ENCODE measurements at regions not wholly inside any gene's neighbourhood (a gene's known extent, or its start where the extent isn't known, plus 50 kb on each side); places are given as distances from the start of the nearest gene placed in this dataset.

- Histone ChIP-seq H3K9ac (ENCODE audit: extremely low read depth, low read length, poor library complexity, severe bottlenecking) (no peak overlapping the region), H3K4me1 (ENCODE audit: control insufficient read depth, insufficient read depth, low read length) (no peaks in the 10 kb centered on the region), H3K9me3 (ENCODE audit: control insufficient read depth, low read length) (no peaks in the 10 kb centered on the region), H3K27me3 (ENCODE audit: control insufficient read depth, insufficient read depth, low read length, poor library complexity, severe bottlenecking) (no peaks in the 10 kb centered on the region), H3K36me3 (ENCODE audit: control insufficient read depth, insufficient read depth, low read length) (no peaks in the 10 kb centered on the region), H3K4me3 (ENCODE audit: low read length) (no peak overlapping the region), H3K27ac (ENCODE audit: low read depth, low read length) (no peak overlapping the region)
- H3K27ac Mint-ChIP-seq, result no peak overlapping the region
- no peak overlapping the region for H3K4me3 Mint-ChIP-seq
- DNase-seq, result no peak
- no peaks in the 10 kb centered on the region for H3K4me1 Mint-ChIP-seq
- TF ChIP-seq CTCF (conservative IDR thresholded peaks at IDR 0.05), result no peak
- peaks cover 28% of the 10 kb centered on the region for H3K9me3 Mint-ChIP-seq
- H3K36me3 Mint-ChIP-seq (ENCODE audit: low read depth), result peaks cover 7% of the 10 kb centered on the region
- no peaks in the 10 kb centered on the region for H3K27me3 Mint-ChIP-seq (ENCODE audit: insufficient read depth)
Measured at GRCh38 chr16:65355706-65356105, 233.8 kb upstream of the CDH11 start.

GRCh38 chr16:65353183-65353582 lies 231.3 kb upstream of the CDH11 start:
- Mint-ChIP-seq H3K27ac (no peak overlapping the region), H3K4me3 (no peak overlapping the region), H3K36me3 (ENCODE audit: low read depth) (peaks cover 7% of the 10 kb centered on the region), H3K27me3 (ENCODE audit: insufficient read depth) (no peaks in the 10 kb centered on the region), H3K4me1 (no peaks in the 10 kb centered on the region), H3K9me3 (peaks cover 26% of the 10 kb centered on the region)
- no peak for TF ChIP-seq CTCF (conservative IDR thresholded peaks at IDR 0.05)
- no peak overlapping the region for H3K27ac ChIP-seq (ENCODE audit: low read depth, low read length)
- H3K9ac ChIP-seq (ENCODE audit: extremely low read depth, low read length, poor library complexity, severe bottlenecking), result no peak overlapping the region
- no peak for DNase-seq
- no peaks in the 10 kb centered on the region for H3K27me3 ChIP-seq (ENCODE audit: control insufficient read depth, insufficient read depth, low read length, poor library complexity, severe bottlenecking)
- no peak overlapping the region for H3K4me3 ChIP-seq (ENCODE audit: low read length)
- H3K4me1 ChIP-seq (ENCODE audit: control insufficient read depth, insufficient read depth, low read length), result no peaks in the 10 kb centered on the region
- no peaks in the 10 kb centered on the region for H3K36me3 ChIP-seq (ENCODE audit: control insufficient read depth, insufficient read depth, low read length)
- no peaks in the 10 kb centered on the region for H3K9me3 ChIP-seq (ENCODE audit: control insufficient read depth, low read length)
- WGBS, 2 experiments (ENCODE audit: insufficient coverage in 1 of 2, insufficient read length in 1 of 2), result 100% methylated on average over 1 of the region's 1 CpG; no CpG with 5 or more reads in 1 of the 2 experiments

DNA sequence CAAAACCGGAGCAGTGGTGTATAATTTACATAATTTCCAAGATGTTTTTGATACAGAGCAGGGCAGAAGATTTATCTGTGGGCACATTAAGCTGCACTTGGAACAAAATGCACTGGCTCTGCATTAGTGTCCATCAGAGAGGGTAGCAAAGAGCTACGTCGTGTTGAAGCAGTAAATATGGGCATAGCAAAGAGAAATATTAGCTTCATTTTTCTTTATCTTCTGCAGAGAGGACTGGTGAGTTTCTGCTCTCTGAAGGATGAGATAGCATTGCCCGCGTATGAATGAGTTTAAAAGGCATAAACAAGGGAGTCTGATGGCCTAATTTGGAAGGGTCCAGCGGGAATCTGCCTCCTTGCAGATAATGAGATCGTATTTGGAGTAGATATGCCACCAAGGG lies 227.8 kb upstream of the CDH11 start:
- Histone ChIP-seq H3K9ac (ENCODE audit: extremely low read depth, low read length, poor library complexity, severe bottlenecking) (no peak overlapping the region), H3K36me3 (ENCODE audit: control insufficient read depth, insufficient read depth, low read length) (no peaks in the 10 kb centered on the region), H3K27me3 (ENCODE audit: control insufficient read depth, insufficient read depth, low read length, poor library complexity, severe bottlenecking) (no peaks in the 10 kb centered on the region), H3K4me3 (ENCODE audit: low read length) (no peak overlapping the region), H3K4me1 (ENCODE audit: control insufficient read depth, insufficient read depth, low read length) (no peaks in the 10 kb centered on the region), H3K27ac (ENCODE audit: low read depth, low read length) (no peak overlapping the region), H3K9me3 (ENCODE audit: control insufficient read depth, low read length) (no peaks in the 10 kb centered on the region)
- no peaks in the 10 kb centered on the region for H3K27me3 Mint-ChIP-seq (ENCODE audit: insufficient read depth)
- H3K4me1 Mint-ChIP-seq, result no peaks in the 10 kb centered on the region
- no peak for TF ChIP-seq CTCF (conservative IDR thresholded peaks at IDR 0.05)
- no peaks in the 10 kb centered on the region for H3K36me3 Mint-ChIP-seq (ENCODE audit: low read depth)
- DNase-seq, result no peak
- peaks cover 1% of the 10 kb centered on the region for H3K9me3 Mint-ChIP-seq
- WGBS, 2 experiments (ENCODE audit: insufficient coverage in 1 of 2, insufficient read length in 1 of 2), result 89 to 96% methylated on average over 6 to 7 of the region's 7 CpGs
- no peak overlapping the region for H3K27ac Mint-ChIP-seq
- no peak overlapping the region for H3K4me3 Mint-ChIP-seq

All from endodermal cell (in vitro differentiated cells).